ENCODE measurements at regions not wholly inside any gene's neighbourhood (a gene's known extent, or its start where the extent isn't known, plus 50 kb on each side); places are given as distances from the start of the nearest gene placed in this dataset.

- Histone ChIP-seq H3K27ac (no peak overlapping the region), H3K9me3 (no peaks in the 10 kb centered on the region), H3K27me3 (no peaks in the 10 kb centered on the region), H3K4me3 (no peak overlapping the region), H3K36me3 (no peaks in the 10 kb centered on the region), H3K4me1 (no peaks in the 10 kb centered on the region)
- no peak for DNase-seq
- TF ChIP-seq POLR2A (IDR thresholded peaks at IDR 0.05) (no peak), CTCF (IDR thresholded peaks at IDR 0.05) (no peak)
- intact Hi-C loops (cut with DNase I; ENCODE audit: low total_unique reads), result no loop called here
These were observed 364.8 kb downstream of the SOCS6 start for GRCh38 chr18:70653671-70654070.

GRCh38 chr18:70650878-70651277, 362.0 kb downstream of the SOCS6 start:
- Histone ChIP-seq H3K27me3 (no peaks in the 10 kb centered on the region), H3K4me3 (no peak overlapping the region), H3K4me1 (no peaks in the 10 kb centered on the region), H3K36me3 (no peaks in the 10 kb centered on the region), H3K9me3 (no peaks in the 10 kb centered on the region), H3K27ac (no peak overlapping the region)
- no peak for TF ChIP-seq CTCF (IDR thresholded peaks at IDR 0.05)
- TF ChIP-seq POLR2A (IDR thresholded peaks at IDR 0.05), result no peak
- intact Hi-C loops (cut with DNase I; ENCODE audit: low total_unique reads), result no loop called here
- no peak for DNase-seq

- TF ChIP-seq CTCF (IDR thresholded peaks at IDR 0.05) (no peak), POLR2A (IDR thresholded peaks at IDR 0.05) (no peak)
- Histone ChIP-seq H3K36me3 (no peaks in the 10 kb centered on the region), H3K27ac (no peak overlapping the region), H3K27me3 (no peaks in the 10 kb centered on the region), H3K4me3 (no peak overlapping the region), H3K4me1 (no peaks in the 10 kb centered on the region), H3K9me3 (no peaks in the 10 kb centered on the region)
- intact Hi-C loops (cut with DNase I; ENCODE audit: low total_unique reads), result no loop called here
- DNase-seq, result no peak
These were observed 360.8 kb downstream of the SOCS6 start for GRCh38 chr18:70649683-70650082.

- Histone ChIP-seq H3K27ac (no peak overlapping the region), H3K9me3 (no peaks in the 10 kb centered on the region), H3K36me3 (no peaks in the 10 kb centered on the region), H3K4me3 (no peak overlapping the region), H3K27me3 (no peaks in the 10 kb centered on the region), H3K4me1 (no peaks in the 10 kb centered on the region)
- TF ChIP-seq POLR2A (IDR thresholded peaks at IDR 0.05), result no peak
- no peak for TF ChIP-seq CTCF (IDR thresholded peaks at IDR 0.05)
- no peak for DNase-seq
- intact Hi-C loops (cut with DNase I; ENCODE audit: low total_unique reads), result no loop called here
These were observed 357.1 kb downstream of the SOCS6 start for GRCh38 chr18:70645971-70646370.

GRCh38 chr18:70643812-70644211, 355.0 kb downstream of the SOCS6 start:
- TF ChIP-seq CTCF (IDR thresholded peaks at IDR 0.05), result no peak
- no peak for TF ChIP-seq POLR2A (IDR thresholded peaks at IDR 0.05)
- H3K36me3 ChIP-seq, result no peaks in the 10 kb centered on the region
- H3K27ac ChIP-seq, result no peak overlapping the region
- intact Hi-C loops (cut with DNase I; ENCODE audit: low total_unique reads), result no loop called here
- H3K9me3 ChIP-seq, result no peaks in the 10 kb centered on the region
- no peaks in the 10 kb centered on the region for H3K4me1 ChIP-seq
- no peak overlapping the region for H3K4me3 ChIP-seq
- H3K27me3 ChIP-seq, result no peaks in the 10 kb centered on the region
- no peak for DNase-seq

Data from uterus (tissue), 3 donors.